IMR-90 (cell line): ENCODE measurements at regions not wholly inside any gene's neighbourhood (a gene's known extent, or its start where the extent isn't known, plus 50 kb on each side); places are given as distances from the start of the nearest gene placed in this dataset.

ENCODE experiments used
- ATAC-seq: fragments of 200-7000 bp; cut with Tn5 transposase; 2 replicates; pipeline ENCODE4 v1.9.1; 2020; ENCODE audit warnings: low read depth, mild to moderate bottlenecking, moderate library complexity
- BruUV-seq: library from RNA; stranded (reverse); fragments of 400-500 nt; replicated peaks from 2 replicates; lab custom pipeline; 2021; lab: Mats Ljungman, UMichigan
- CTCF ChIA-PET: fragments of 300-600 bp; formaldehyde crosslinking; extraction: SDS; loops from one replicate; lab custom pipeline; 2021; ENCODE audit warnings: antibody characterized with exemption; lab: Yijun Ruan, JAX
- POLR2A ChIA-PET: fragments of 300-600 bp; sonication (Branson Sonifier 250); formaldehyde crosslinking; loops from one replicate; lab custom pipeline; 2022; ENCODE audit warnings: antibody characterized with exemption; ENCODE audit not compliant: unreplicated experiment; lab: Charles Lee
- DNase-seq: peaks from one replicate; pipeline ENCODE4 v3.0.0; 2013
- H2AFZ ChIP-seq: replicated peaks from 2 replicates; pipeline ENCODE3; 2013; ENCODE audit warnings: low read length, mild to moderate bottlenecking; ENCODE audit not compliant: poor library complexity
- H2AK5ac ChIP-seq: 2 replicates; pipeline ENCODE4 v1.6.1; 2013; ENCODE audit warnings: low read depth, low read length, inconsistent platforms
- H2AK9ac ChIP-seq: replicated peaks from 2 replicates; pipeline ENCODE3; 2013; ENCODE audit warnings: mild to moderate bottlenecking, low read depth, low read length, moderate library complexity; ENCODE audit not compliant: poor library complexity
- H2BK120ac ChIP-seq: 2 replicates; pipeline ENCODE4 v1.6.1; 2013; ENCODE audit warnings: low read depth, low read length, inconsistent platforms
- H2BK15ac ChIP-seq: 3 replicates; pipeline ENCODE4 v1.6.1; 2013; ENCODE audit warnings: low read depth, low read length, inconsistent platforms
- H2BK20ac ChIP-seq: 2 replicates; pipeline ENCODE4 v1.6.1; 2013; ENCODE audit warnings: low read depth, mild to moderate bottlenecking, inconsistent platforms, low read length, moderate library complexity
- H2BK5ac ChIP-seq: 2 replicates; pipeline ENCODE4 v1.6.1; 2013; ENCODE audit warnings: mild to moderate bottlenecking, low read depth, low read length, inconsistent platforms; ENCODE audit not compliant: poor library complexity, severe bottlenecking
- H3K14ac ChIP-seq: replicated peaks from 2 replicates; pipeline ENCODE4 v1.6.1; 2013; ENCODE audit warnings: low read depth, low read length, inconsistent platforms
- H3K18ac ChIP-seq: 2 replicates; pipeline ENCODE4 v1.6.1; 2013; ENCODE audit warnings: low read depth, low read length, control low read depth
- H3K23ac ChIP-seq: 2 replicates; pipeline ENCODE4 v1.6.1; 2013; ENCODE audit warnings: low read depth, low read length, inconsistent platforms
- H3K27ac ChIP-seq: 2 replicates; pipeline ENCODE4 v1.5.1; 2013; ENCODE audit warnings: mild to moderate bottlenecking, control low read depth, low read length; ENCODE audit not compliant: insufficient read depth
- H3K27me3 ChIP-seq: 2 replicates; pipeline ENCODE4 v1.6.1; 2013; ENCODE audit warnings: low read length; ENCODE audit not compliant: control insufficient read depth, insufficient read depth
- H3K36me3 ChIP-seq: 2 replicates; pipeline ENCODE4 v1.6.1; 2013; ENCODE audit warnings: low read length, mixed read lengths; ENCODE audit not compliant: control insufficient read depth, insufficient read depth
- H3K4ac ChIP-seq: 2 replicates; pipeline ENCODE4 v1.6.1; 2013; ENCODE audit warnings: low read depth, low read length, inconsistent platforms
- H3K4me1 ChIP-seq: 2 replicates; pipeline ENCODE4 v1.6.1; 2013; ENCODE audit warnings: low read length, mixed read lengths; ENCODE audit not compliant: control insufficient read depth, insufficient read depth
- H3K4me2 ChIP-seq: 2 replicates; pipeline ENCODE4 v1.6.1; 2013; ENCODE audit warnings: low read depth, mild to moderate bottlenecking, control low read depth, low read length, moderate library complexity
- H3K4me3 ChIP-seq: 2 replicates; pipeline ENCODE4 v1.5.1; 2013; ENCODE audit warnings: low read depth, mild to moderate bottlenecking, control low read depth, low read length, moderate library complexity; ENCODE audit not compliant: insufficient read depth
- H3K56ac ChIP-seq: 2 replicates; pipeline ENCODE4 v1.6.1; 2013; ENCODE audit warnings: low read length, inconsistent platforms; ENCODE audit not compliant: insufficient read depth; ENCODE audit errors: extremely low read depth
- H3K79me1 ChIP-seq, 2 experiments: 2 replicates each; pipeline ENCODE4 v1.6.1; 2013; ENCODE audit warnings: low read length in 2 of 2, inconsistent platforms in 1 of 2, low read depth in 1 of 2
- H3K9ac ChIP-seq: 2 replicates; pipeline ENCODE4 v1.6.1; 2013; ENCODE audit warnings: low read depth, low read length, control low read depth
- H3K9me1 ChIP-seq: 2 replicates; pipeline ENCODE4 v1.6.1; 2013; ENCODE audit warnings: low read length, inconsistent platforms; ENCODE audit not compliant: insufficient read depth
- H3K9me3 ChIP-seq: 2 replicates; pipeline ENCODE4 v1.6.1; 2013; ENCODE audit warnings: low read length; ENCODE audit not compliant: control insufficient read depth, insufficient read depth
- H4K20me1 ChIP-seq: 2 replicates; pipeline ENCODE4 v1.6.1; 2013; ENCODE audit warnings: low read length, inconsistent platforms; ENCODE audit not compliant: insufficient read depth
- H4K5ac ChIP-seq: 2 replicates; pipeline ENCODE4 v1.6.1; 2013; ENCODE audit warnings: mild to moderate bottlenecking, low read depth, low read length, control low read depth
- H4K8ac ChIP-seq, 2 experiments: 2 replicates each; pipeline ENCODE4 v1.6.1; 2013; ENCODE audit warnings: low read depth in 2 of 2, low read length in 2 of 2, control low read depth in 1 of 2, inconsistent platforms in 1 of 2
- H4K91ac ChIP-seq: 2 replicates; pipeline ENCODE4 v1.6.1; 2013; ENCODE audit warnings: low read depth, low read length, inconsistent platforms; ENCODE audit not compliant: insufficient read depth
- CEBPB ChIP-seq: IDR thresholded peaks from 2 replicates; pipeline ENCODE4 v1.6.1; 2012; ENCODE audit warnings: low read depth, low read length, improper control_type of control experiment
- CTCF ChIP-seq: conservative IDR thresholded peaks from 2 replicates; pipeline ENCODE4 v1.5.1; 2012; ENCODE audit warnings: mild to moderate bottlenecking, low read depth, low read length, improper control_type of control experiment
- ELK1 ChIP-seq: fragments of 150-350 bp; IDR thresholded peaks from 2 replicates; pipeline ENCODE4 v1.6.1; 2016; ENCODE audit warnings: low read depth, mild to moderate bottlenecking, low read length, moderate library complexity, borderline replicate concordance
- MAFK ChIP-seq: IDR thresholded peaks from 2 replicates; pipeline ENCODE4 v1.6.1; 2012; ENCODE audit warnings: low read depth, low read length, improper control_type of control experiment
- MXI1 ChIP-seq: IDR thresholded peaks from 2 replicates; pipeline ENCODE4 v1.6.1; 2012; ENCODE audit warnings: low read depth, mild to moderate bottlenecking, low read length, moderate library complexity, borderline replicate concordance
- POLR2A ChIP-seq: IDR thresholded peaks from 2 replicates; pipeline ENCODE4 v1.6.1; 2012; ENCODE audit warnings: mild to moderate bottlenecking, low read depth, low read length
- RAD21 ChIP-seq: IDR thresholded peaks from 2 replicates; pipeline ENCODE4 v1.6.1; 2012; ENCODE audit warnings: low read length, improper control_type of control experiment
- RFX5 ChIP-seq: IDR thresholded peaks from 2 replicates; pipeline ENCODE4 v1.8.0; 2012; ENCODE audit warnings: low read depth, mild to moderate bottlenecking, low read length, moderate library complexity
- USF2 ChIP-seq: fragments of 150-350 bp; IDR thresholded peaks from 2 replicates; pipeline ENCODE4 v1.6.1; 2017; ENCODE audit warnings: mild to moderate bottlenecking, antibody characterized with exemption, low read length, low read depth
- dilution Hi-C: fragments of 300-500 bp; cut with HindIII; formaldehyde crosslinking; loops from one replicate; pipeline ENCODE4 v1.14.3; 2018; ENCODE audit warnings: low sequenced_read_pairs; ENCODE audit not compliant: unreplicated experiment
- in situ Hi-C: fragments of 300-500 bp; cut with MboI; formaldehyde crosslinking; loops from 3 replicates; pipeline ENCODE4 v1.14.3; 2019; ENCODE audit warnings: low sequenced_read_pairs, inconsistent platforms, mixed read lengths
- intact Hi-C: fragments of 100-400 bp; cut with micrococcal nuclease; formaldehyde crosslinking; loops from 2 replicates; pipeline ENCODE4 v1.10.0; 2022

GRCh38 chr1:56213068-56213467, 366.3 kb downstream of the PLPP3 start:
- Histone ChIP-seq H3K23ac (no peak overlapping the region), H2BK120ac (no peak overlapping the region), H3K4me1 (no peaks in the 10 kb centered on the region), H3K36me3 (no peaks in the 10 kb centered on the region), H4K8ac (no peak overlapping the region), H3K9me1 (no peaks in the 10 kb centered on the region), H2AK9ac (no peak overlapping the region), H3K4ac (no peak overlapping the region), H3K79me1 (no peaks in the 10 kb centered on the region), H3K56ac (no peak overlapping the region), H2BK15ac (no peak overlapping the region), H2BK5ac (no peak overlapping the region), H3K14ac (no peak overlapping the region), H4K20me1 (no peaks in the 10 kb centered on the region), H4K5ac (no peak overlapping the region), H3K4me2 (no peak overlapping the region), H2AK5ac (no peak overlapping the region), H3K18ac (no peak overlapping the region), H3K27ac (no peak overlapping the region), H3K27me3 (no peaks in the 10 kb centered on the region), H2BK20ac (no peak overlapping the region), H3K4me3 (no peak overlapping the region), H2AFZ (no peak overlapping the region), H4K91ac (no peak overlapping the region), H3K9me3 (peaks cover 1% of the 10 kb centered on the region), H3K9ac (no peak overlapping the region)
- dilution Hi-C loops: no loop called here
- in situ Hi-C loops: no loop called here
- ChIA-PET POLR2A (no interaction called here), CTCF (no interaction called here)
- TF ChIP-seq RAD21 (no peak), POLR2A (no peak), ELK1 (no peak), CEBPB (no peak), MXI1 (no peak), MAFK (no peak), CTCF (no peak), USF2 (no peak), RFX5 (no peak)
- ATAC-seq (no peak), DNase-seq (no peak)
- no TSS peak for BruUV-seq
- intact Hi-C loops: no loop called here
